OCI-M1 (cell line): ENCODE measurements at regions not wholly inside any gene's neighbourhood (a gene's known extent, or its start where the extent isn't known, plus 50 kb on each side); places are given as distances from the start of the nearest gene placed in this dataset.

Experiments
- DNase-seq: peaks from one replicate; lab custom pipeline; 2025; lab: John Stamatoyannopoulos, UW

DNA sequence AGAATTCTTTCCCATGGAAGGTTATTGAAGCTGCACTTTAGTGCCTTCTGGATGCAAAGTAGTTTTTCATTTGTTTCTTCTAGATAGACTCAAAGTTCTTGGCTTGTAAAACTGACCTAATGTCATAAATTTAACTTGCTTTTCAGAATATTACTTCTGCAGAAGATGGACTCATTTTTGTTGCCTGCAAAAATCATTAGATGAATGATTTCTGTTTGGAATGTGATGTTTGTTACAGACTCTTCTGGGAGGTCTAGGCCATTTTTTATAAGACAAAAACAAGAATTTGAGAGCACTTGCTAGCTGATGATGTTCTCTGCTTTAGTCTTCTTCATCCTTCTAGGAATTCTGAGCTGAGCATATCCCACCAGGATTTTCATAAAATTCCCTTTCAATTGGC, 308.6 kb upstream of the GIMD1 start:
- no peak for DNase-seq

DNA sequence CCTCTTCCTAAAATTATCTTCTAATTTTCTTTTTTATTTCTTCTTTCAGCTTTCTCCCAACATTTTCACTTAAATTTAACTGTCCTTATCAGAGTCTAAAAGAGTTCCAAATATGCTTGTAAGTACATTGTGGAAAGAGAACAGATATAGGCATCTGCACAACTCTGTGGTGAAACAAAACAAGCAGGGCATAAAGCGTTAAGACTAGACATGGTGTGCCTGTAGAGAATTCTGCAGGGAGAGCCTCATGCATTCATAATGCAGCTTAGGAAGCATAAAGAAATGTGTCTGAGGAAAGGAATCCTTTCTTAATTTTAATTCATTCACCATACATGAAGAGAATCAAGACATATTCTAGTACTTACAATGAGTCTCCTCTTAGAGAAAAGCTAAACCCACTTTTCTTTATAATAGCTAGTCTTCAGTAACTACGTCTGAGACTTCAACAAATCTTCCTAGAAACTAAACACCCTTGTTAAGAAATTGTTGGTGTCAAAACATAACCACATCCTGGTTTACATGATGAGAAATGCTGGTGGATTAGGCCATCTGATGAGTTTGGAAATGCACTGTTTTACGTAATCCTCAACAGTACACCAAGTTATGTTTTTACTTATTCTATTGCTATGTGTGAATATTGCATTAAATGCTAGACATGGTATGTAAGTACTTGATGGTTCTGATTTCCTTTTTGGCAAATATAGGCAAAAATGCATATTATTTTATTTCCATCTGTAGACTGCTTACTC, 307.8 kb upstream of the GIMD1 start:
- peak; percentile 47 for DNase-seq

DNA sequence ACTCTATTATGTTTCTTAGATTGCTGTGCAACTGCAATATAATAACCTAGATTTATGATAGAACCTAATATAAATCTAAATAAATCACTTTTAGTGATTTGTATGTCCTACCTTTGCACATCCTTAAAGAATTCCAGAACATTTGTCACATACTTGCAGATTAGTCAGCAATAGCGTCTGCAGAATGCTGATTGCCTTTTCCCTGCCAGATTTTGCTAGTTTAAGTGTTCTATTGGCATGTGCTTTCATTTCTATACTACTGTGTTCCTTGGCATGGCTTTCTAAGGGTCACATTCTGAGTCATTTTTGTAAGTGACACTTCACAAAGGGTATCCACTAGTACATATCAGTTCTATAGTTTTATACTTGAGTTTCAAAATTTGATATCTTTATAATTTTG, 303.1 kb upstream of the GIMD1 start:
- no peak for DNase-seq

DNA sequence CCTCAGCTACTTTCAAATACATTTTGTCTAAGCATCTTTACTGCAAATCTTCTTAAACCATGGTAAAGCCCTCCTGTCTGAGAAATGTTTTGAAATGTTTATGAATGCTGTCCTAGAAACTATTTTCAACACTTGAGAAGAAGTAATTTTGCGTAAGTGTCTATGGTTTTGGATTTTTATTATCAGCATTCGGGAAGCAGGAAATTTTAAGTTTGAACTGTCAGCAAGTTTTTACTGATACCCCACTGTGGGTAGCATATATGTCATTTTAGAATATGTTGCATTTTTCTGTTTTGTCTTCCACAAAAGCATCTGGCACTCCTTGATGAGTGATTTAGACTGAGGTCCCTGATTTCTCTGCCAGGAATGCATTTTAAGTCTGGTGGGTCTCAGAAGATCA, 302.4 kb upstream of the GIMD1 start:
- no peak for DNase-seq

DNA sequence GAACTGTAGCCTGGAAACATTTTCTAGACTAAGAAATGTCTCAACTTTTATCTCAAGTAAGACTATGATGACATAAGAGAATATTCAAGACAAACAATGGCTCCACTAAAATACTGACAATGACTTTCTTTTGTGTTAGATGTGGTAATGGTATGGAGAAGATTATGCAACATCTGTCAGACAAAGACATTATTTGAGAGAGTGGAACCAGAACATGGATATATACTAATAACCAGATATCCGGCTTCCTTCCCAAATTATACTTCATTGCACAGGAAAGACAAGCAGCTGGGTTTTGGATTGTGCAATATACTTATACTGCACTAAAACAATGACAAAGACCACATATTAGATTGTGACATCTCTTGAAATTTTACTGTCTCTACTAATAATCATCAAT, 290.8 kb upstream of the GIMD1 start:
- DNase-seq = peak; percentile 47

DNA sequence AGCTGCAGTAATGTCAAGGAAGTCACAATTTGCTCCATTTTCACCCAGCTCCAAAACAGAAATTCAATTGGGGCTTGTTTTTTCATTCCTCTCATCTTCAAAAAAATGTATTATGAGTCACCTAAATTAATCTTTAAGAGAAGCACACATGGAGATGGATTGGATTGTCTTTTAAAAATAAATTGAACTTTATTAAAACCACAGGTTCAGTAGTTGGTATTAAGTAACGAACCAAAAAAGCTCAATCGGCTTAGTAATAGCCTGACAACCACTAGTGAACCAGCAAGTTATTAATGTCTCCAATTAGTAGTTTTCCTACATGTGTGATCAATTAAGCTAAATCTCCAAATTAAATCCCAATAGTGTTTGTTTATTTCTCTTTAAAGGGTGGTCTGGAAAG, 283.5 kb upstream of the GIMD1 start:
- no peak for DNase-seq

DNA sequence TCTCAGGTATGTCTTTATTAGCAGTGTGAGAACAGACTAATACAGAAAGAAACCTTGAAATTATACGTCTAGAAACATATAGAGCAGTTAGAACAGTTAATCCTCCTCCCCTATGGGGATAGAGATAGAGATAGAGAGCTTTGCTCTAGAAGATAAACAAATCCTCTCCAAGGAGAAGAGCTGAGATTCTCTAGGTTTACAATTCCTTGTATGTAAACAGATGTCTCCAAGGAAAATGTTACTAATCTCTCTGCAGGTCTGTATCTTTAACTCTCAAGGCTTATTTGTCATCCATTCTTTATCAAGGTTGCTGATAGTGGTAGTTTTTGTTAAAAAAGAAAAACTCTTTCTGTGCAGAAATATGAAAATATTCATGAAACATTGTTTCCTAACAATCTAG, 282.1 kb upstream of the GIMD1 start:
- no peak for DNase-seq

DNA sequence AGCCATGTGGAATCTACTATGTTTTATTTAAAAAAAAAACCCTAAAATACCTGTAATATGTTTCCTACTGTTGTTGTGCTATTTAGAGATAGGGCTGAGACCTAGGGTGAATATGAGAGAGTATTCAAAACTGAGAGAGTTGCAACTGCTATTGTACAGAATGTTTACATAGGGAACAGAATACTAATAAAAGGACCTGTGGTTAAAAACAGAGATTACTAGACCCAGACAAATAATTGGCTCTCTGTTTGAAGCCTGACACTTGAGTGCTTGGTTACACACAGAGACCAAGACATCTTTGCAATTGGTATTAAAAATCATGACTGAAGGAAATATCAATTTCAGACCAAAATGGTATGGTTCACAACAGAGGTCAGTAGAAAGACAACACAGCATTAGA, 278.9 kb upstream of the GIMD1 start:
- no peak for DNase-seq

DNA sequence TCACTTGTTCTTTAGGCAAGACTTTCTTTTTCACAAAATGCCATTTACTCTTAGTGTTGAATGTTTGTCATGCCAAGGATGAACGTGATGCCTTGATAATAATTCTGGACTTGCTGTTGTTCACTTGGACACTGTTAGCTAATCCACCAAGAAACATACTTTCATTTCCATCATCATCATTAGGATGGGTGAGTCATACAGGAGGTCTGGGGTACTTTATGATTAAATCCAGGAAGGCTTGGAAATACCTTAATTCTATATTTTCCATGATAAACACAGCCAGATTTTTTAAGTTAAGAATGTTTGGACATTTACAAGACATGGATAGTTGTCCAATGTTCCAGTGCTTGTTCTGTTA, 260.7 kb upstream of the GIMD1 start:
- no peak for DNase-seq

DNA sequence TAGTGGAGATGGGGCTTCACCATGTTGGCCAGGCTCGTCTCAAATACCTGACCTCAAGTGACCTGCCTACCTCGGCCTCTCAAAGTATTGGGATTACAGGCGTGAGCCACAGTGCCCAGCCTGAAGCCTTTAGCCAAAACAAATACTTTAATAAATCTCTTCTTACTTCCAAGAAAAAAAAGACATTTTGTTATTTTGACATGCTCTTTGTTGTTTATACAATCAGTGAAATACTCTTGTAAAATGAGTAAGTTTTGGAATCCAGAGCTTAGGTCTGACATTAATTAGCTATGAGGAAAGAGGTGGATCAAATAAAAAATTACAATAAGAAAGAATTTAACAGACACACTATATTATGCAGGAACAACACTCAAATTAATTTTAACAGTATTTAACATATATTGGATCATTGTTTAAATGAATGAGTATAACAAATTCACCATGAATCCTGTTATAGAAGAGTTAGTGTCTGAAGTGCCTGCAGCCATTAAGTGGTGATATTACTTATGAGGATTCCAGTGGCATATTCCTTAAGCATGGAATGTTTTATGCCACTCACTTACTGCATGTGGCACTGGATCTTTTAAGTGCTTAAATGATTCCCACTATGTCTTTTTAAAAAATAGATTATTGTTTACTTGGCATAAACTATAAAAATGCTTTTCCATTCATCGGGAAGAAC, 260.1 kb upstream of the GIMD1 start:
- DNase-seq = no peak

DNA sequence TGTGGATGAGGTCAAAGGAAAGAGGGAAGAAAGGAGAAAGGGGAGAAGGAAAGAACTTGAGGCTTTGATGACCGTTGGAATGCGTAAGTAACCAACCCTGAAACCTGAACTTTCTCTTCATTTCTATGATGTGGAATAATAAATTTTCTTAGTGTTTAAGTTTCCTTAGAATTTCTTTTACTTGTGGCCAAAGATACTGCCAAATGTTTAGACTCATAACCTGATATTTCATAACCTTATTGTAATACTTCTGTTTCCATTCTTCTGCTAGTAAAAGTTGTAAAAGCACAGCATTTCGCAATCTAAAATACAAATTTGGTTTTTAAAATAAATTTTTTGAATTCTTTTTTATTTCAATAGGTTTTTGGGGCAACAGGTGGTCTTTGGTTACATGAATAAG, 258.5 kb upstream of the GIMD1 start:
- no peak for DNase-seq

DNA sequence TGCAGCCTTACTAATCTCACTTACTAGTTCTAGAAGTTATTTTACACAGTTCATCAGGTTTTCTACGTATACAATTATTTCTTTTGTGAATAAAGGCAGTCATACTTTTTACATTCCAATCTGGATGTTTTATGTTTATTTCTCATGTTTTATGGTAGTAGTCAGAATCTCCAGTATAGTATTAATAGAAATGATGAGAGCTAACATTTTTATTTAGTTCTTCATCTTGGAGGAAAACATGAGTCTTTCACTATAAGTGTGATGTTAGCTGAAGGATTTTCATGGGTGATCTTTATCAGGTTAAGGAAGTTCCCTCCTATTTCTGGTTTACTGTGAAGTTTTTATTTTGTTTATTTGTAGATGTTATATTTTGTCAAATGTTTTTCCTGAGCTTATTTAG, 256.1 kb upstream of the GIMD1 start:
- DNase-seq = no peak

DNA sequence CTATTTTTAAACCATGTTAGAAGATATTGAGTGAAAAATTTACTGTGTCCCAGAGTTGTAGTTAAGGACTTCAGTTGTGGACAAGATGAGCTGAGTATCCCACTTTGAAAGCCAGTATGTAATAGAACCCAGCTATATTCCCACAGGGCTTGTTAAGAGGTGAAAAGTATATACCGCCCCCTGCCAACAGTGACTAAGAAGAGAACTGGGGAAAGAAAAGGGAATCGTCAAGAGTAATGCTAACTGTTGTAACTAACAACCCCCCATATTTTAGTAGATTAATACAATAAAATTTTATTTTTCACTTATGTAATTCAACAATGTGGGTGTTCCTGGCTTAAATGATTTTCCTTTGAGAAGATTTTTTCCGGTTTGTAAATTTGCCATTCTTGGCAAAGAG, 250.4 kb upstream of the GIMD1 start:
- no peak for DNase-seq

DNA sequence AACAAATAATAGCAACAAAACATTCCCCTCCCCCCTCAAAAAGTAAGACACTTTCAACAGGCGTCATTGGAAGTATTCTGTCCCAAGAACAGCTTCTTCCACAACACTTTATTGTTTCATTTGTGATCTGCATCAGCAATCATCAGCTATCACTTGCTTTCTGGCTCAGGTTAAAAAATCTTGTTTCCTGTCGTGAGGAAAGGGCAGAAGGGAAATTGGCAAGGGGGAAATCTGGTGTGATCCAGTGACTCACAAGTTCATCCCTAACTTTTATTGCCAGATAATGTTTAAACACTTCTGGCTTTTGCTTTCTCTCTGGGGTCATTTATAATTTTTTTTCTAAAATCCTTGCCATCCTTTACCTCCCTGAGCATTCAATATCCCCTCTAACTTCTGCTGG, 247.4 kb upstream of the GIMD1 start:
- DNase-seq = no peak

DNA sequence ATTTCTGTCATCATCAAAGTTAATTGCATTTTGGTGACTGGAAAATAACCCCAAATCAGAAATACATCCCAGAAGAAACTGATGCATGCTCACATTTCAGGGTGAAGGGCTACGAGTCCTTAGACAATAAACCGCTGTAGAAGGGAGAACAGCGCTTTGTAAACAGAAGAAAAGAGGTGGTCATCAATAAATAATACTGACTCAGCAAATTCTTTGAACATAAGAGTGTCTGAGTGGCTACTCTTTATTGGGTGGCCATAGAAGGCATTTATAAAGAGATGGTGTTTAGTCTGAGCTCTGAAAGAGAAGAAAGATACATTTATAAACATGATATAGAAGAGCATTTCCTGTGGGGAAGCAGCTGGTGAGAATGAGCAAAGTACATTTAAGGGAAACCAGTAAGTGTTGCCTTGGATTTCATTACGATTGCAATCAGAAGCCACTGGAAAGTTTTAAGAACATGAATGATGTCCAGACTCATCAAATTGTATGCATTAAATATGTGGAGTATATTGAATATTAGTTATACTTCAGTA, 246.9 kb upstream of the GIMD1 start:
- no peak for DNase-seq

DNA sequence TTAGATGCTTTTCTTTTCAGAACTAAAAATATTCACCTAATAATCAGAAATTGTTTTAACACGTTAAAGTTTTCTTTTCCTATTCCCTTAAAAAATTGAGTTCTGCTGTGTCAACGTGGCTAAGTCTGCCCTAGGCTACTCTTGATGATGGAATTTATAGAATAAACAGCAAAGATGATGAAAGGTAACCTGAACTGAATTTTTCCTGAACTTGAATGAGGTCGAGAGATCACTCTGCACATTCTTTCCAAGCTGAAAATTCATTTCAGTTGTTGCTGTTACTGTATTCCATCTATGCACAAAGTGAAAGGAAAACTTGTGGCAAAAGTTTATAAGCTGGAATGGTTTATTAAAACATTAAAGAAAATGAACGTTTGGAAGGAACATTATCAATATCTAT, 245.9 kb upstream of the GIMD1 start:
- no peak for DNase-seq

DNA sequence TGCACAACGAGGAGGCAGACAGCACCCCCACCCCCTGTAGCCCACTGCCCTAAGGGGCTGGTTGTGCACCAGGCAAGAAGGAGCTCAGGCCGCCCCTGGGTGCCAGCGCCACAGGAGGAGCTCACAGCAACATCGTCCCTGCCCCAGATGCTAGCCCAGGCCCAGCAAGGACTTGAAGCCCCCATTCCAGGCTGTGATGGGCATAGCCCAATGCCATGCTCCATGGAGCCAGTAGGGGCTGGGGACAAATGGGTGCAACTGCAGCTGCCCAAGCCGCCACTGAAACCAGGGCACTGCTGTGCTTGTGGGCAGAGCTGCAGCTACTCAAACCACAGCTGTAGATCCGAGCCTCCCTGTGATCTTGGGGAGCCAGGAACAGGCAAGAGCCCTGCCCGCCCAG, 241.3 kb upstream of the GIMD1 start:
- no peak for DNase-seq

DNA sequence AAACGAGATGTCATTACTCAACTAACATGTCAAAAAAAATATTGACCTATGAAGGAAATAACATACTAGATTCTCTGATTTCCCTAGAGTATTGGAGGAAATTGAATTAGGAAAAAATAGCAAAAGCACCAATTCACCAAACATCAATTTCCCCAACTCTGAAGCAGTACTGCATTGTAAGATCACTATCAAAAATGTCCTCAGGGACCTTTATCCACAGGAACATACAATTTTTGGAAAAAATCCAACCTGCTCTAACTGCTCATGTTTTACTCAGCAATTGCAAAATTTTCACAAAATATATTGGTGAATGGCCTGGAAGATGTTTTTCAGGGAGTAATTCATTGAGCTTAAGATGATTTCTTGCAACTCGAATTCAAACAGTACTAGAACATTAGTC, 239.0 kb upstream of the GIMD1 start:
- DNase-seq = no peak

DNA sequence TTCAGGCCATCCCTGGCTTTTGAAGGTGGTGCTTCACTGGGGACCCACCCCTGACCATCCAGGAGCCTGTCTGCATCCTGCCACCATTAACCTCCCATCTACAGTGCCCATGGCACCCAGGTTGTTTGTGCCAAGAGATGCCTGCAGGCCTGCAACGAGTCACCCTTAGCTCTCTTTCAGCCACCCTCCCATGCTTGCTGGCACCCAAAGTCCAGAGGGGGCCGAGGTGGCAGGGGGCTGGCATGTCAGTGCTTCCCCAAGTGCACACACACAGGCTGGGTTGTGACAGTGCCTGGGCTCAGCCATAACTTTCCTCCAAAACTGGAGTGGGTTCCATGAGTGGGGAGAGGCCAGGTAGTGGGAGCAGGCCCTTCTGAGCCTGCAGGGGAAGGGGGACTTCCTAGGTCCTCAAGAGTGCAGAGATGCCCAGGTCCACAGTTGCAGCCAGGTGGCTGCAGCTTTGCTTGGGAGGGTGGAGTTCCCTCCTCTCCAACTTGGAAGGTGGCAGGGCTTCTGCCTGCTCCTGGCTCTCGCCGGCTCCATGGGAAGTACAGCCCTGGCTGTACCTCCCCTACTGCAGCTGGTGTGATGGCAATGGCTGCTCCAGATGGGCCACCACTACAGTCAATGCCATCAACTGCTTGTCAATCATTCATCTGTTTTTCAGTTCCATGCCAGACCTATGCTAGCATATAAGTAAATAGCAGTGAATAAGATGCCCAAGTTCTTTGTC, 235.9 kb upstream of the GIMD1 start:
- no peak for DNase-seq

DNA sequence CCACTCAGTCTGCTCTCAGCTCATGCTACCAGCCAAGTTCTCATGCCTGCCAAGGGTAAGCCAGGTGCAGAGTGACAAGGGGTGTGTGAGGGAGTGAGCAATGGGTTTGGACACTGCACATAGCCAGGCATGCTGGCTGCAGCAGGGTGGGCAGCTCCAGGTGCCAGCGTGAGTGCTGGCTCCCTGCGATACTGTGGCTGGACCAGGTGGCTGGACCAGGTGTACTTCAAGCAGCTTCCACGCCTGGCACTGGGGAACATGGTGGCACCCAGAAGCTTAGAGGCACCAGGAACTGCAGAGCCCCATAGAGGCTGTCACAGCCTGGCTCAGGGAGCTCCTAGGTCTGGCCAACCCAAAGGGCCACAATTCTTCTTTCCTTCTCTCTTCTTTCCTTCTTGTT, 234.9 kb upstream of the GIMD1 start:
- DNase-seq = no peak

DNA sequence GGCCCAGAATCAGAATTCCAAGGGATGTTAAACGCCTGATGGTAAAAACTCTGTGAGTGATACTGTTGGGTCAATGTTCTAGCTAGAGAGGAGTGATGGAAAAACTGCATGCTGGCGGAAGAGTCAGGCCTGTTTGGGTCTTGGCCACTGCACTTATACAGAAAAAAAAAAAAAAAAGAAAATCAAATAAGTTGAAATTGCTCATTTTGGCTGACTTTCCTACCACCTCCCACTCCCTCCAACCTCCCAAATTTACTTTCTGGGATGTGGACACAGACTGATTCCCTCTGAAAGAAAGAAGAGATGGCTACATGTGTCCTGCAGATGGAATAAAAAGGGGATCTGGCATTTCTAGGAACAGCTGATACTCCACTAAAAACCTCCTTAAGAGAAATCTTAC, 234.1 kb upstream of the GIMD1 start:
- DNase-seq = no peak

DNA sequence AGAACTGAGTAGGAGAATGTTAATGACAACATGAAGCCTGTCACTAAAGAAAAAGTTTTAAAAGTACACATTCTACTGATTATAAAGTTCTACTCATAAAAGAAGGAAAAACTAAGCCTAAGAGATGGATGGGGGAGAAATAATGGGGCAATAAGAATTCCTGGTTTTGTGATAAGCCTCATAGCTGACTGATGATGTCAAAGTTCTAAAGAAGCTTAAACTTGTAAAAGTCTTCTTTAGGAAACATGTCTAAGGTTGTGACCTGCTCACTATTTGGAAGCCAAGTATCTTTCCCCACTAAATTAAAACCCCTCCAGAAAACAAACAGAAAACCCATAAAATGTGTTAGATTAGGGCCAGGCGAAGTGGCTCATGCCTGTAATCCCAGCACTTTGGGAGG, 232.9 kb upstream of the GIMD1 start:
- DNase-seq = no peak

DNA sequence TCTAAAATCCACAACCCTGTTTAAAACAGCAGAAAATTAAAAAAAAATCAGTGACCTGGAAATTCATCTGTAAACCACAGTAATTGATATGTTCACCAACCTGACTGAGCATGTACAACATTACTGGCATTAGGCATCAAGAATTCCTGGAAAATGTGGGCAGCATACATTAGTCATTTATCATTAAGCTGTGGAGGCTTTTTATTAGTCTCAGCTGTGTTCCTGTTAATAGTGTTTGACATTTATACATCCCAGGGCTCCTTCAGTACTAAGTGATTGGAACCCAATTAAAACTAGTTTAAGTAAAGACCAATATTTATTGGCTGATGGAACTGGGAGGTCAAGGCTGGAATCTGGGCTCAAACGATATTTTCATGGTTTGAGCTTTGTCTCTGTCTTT, 227.3 kb upstream of the GIMD1 start:
- DNase-seq = no peak
